Esophagus muscularis mucosa (tissue), 3 donors: ENCODE measurements at regions not wholly inside any gene's neighbourhood (a gene's known extent, or its start where the extent isn't known, plus 50 kb on each side); places are given as distances from the start of the nearest gene placed in this dataset.

ENCODE experiments used
- CTCF ChIP-seq, 3 experiments: fragments of 200-600 bp in 2 of 3; fragments of 450-650 bp in 1 of 3; sonication (generic) in 2 of 3; IDR thresholded peaks; one replicate each; pipeline ENCODE4 v1.5.1; 2017 to 2019; ENCODE audit warnings: antibody characterized with exemption in 3 of 3, mild to moderate bottlenecking in 2 of 3, moderate library complexity in 1 of 3
- POLR2A ChIP-seq: fragments of 450-650 bp; IDR thresholded peaks from one replicate; pipeline ENCODE4 v1.6.1; 2017; ENCODE audit warnings: antibody characterized with exemption, moderate library complexity, mild to moderate bottlenecking, low read depth
- POLR2AphosphoS5 ChIP-seq, 2 donors: sonication (generic); formaldehyde crosslinking; IDR thresholded peaks; one replicate each; pipeline ENCODE4 v1.6.1; 2017; ENCODE audit warnings: antibody characterized with exemption in 2 of 2

GRCh38 chr1:98503771-98504170 lies 157.8 kb upstream of the SNX7 start:
- TF ChIP-seq POLR2A (no peak), CTCF (IDR thresholded peaks at IDR 0.05) (no peak), POLR2AphosphoS5 (IDR thresholded peaks at IDR 0.05) (no peak)
